ENCODE measurements at regions not wholly inside any gene's neighbourhood (a gene's known extent, or its start where the extent isn't known, plus 50 kb on each side); places are given as distances from the start of the nearest gene placed in this dataset.

GRCh38 chr11:39462506-39462905, 1996.9 kb downstream of the LRRC4C start:
- CTCF ChIA-PET: no interaction called here
- DNase-seq (ENCODE audit: low read depth): no peak
- TF ChIP-seq CTCF (IDR thresholded peaks at IDR 0.05; ENCODE audit: insufficient read depth, low read depth, low read length): no peak
- POLR2A ChIA-PET: no interaction called here
- Histone ChIP-seq H3K36me3 (ENCODE audit: control insufficient read depth, insufficient read depth, low read length) (no peaks in the 10 kb centered on the region), H3K4me3 (ENCODE audit: low read depth, low read length) (no peak overlapping the region), H3K27me3 (ENCODE audit: control insufficient read depth, insufficient read depth, low read length) (no peaks in the 10 kb centered on the region)

GRCh38 chr11:39461066-39461465, 1998.4 kb downstream of the LRRC4C start:
- CTCF ChIA-PET: no interaction called here

GRCh38 chr11:39459606-39460005, 1999.8 kb downstream of the LRRC4C start:
- no peak for DNase-seq (ENCODE audit: low read depth)
- ChIA-PET POLR2A (no interaction called here), CTCF (no interaction called here)
- Histone ChIP-seq H3K4me3 (ENCODE audit: low read depth, low read length) (no peak overlapping the region), H3K27me3 (ENCODE audit: control insufficient read depth, insufficient read depth, low read length) (no peaks in the 10 kb centered on the region), H3K36me3 (ENCODE audit: control insufficient read depth, insufficient read depth, low read length) (no peaks in the 10 kb centered on the region)
- TF ChIP-seq CTCF (IDR thresholded peaks at IDR 0.05; ENCODE audit: insufficient read depth, low read depth, low read length): no peak

More at GRCh38 chr11:39461066-39461465, 1998.4 kb downstream of the LRRC4C start:
- Histone ChIP-seq H3K36me3 (ENCODE audit: control insufficient read depth, insufficient read depth, low read length) (no peaks in the 10 kb centered on the region), H3K27me3 (ENCODE audit: control insufficient read depth, insufficient read depth, low read length) (no peaks in the 10 kb centered on the region), H3K4me3 (ENCODE audit: low read depth, low read length) (no peak overlapping the region)
- POLR2A ChIA-PET: no interaction called here
- TF ChIP-seq CTCF (IDR thresholded peaks at IDR 0.05; ENCODE audit: insufficient read depth, low read depth, low read length): no peak
- DNase-seq (ENCODE audit: low read depth): no peak

GRCh38 chr11:39458481-39458880, 2001.0 kb downstream of the LRRC4C start:
- CTCF ChIA-PET: no interaction called here

GRCh38 chr11:39443424-39444022, 2015.9 kb downstream of the LRRC4C start:
- no peak for TF ChIP-seq CTCF (IDR thresholded peaks at IDR 0.05; ENCODE audit: insufficient read depth, low read depth, low read length)
- POLR2A ChIA-PET: no interaction called here
- CTCF ChIA-PET: no interaction called here

More at GRCh38 chr11:39458481-39458880, 2001.0 kb downstream of the LRRC4C start:
- POLR2A ChIA-PET: no interaction called here
- DNase-seq (ENCODE audit: low read depth): no peak
- TF ChIP-seq CTCF (IDR thresholded peaks at IDR 0.05; ENCODE audit: insufficient read depth, low read depth, low read length): no peak
- Histone ChIP-seq H3K4me3 (ENCODE audit: low read depth, low read length) (no peak overlapping the region), H3K27me3 (ENCODE audit: control insufficient read depth, insufficient read depth, low read length) (no peaks in the 10 kb centered on the region), H3K36me3 (ENCODE audit: control insufficient read depth, insufficient read depth, low read length) (no peaks in the 10 kb centered on the region)

More at GRCh38 chr11:39443424-39444022, 2015.9 kb downstream of the LRRC4C start:
- DNase-seq (ENCODE audit: low read depth): no peak
- no peaks in the 10 kb centered on the region for H3K27me3 ChIP-seq (ENCODE audit: control insufficient read depth, insufficient read depth, low read length)
- H3K4me3 ChIP-seq (ENCODE audit: low read depth, low read length): no peak overlapping the region
- H3K36me3 ChIP-seq (ENCODE audit: control insufficient read depth, insufficient read depth, low read length): no peaks in the 10 kb centered on the region
